Skin epidermis (tissue), 12 donors: ENCODE measurements at regions not wholly inside any gene's neighbourhood (a gene's known extent, or its start where the extent isn't known, plus 50 kb on each side); places are given as distances from the start of the nearest gene placed in this dataset.

ENCODE experiments used
- H3K27ac ChIP-seq, 21 experiments: fragments of 200-600 bp; sonication (generic) in 11 of 21; one replicate each; pipeline ENCODE4 v1.5.0; 2020; ENCODE audit warnings: mild to moderate bottlenecking in 3 of 21, inconsistent platforms in 2 of 21, moderate library complexity in 2 of 21
- H3K4me3 ChIP-seq, 7 experiments: fragments of 200-600 bp; sonication (generic) in 2 of 7; one replicate each; pipeline ENCODE4 v1.5.0; 2020; ENCODE audit warnings: inconsistent platforms in 2 of 7, mild to moderate bottlenecking in 2 of 7, moderate library complexity in 1 of 7

DNA sequence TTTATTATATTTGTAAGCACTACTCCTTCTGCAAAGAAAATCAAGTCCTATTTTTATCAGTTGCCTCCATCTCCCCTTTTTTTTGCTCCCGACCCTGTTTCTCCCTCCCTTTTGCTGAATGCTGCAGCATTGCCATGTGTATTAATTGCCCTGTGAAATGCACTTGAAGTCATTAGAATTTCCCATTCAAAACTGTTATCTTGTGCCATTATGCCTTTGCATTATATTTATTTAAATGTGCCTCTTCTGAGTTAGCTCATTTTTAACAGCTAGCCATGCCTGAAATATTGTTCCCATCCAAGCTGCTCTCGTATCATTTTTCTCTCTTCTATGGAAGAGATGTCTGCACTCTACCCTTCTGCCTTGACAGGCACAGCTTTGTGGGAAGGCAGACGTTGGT lies 404.0 kb upstream of the PLXNA2 start:
- H3K4me3 ChIP-seq: no peak overlapping the region

GRCh38 chr1:208652296-208653160 lies 408.3 kb upstream of the PLXNA2 start:
- Histone ChIP-seq H3K27ac (no peak overlapping the region), H3K4me3 (no peak overlapping the region)

More for the DNA sequence above, 404.0 kb upstream of the PLXNA2 start:
- no peak overlapping the region for H3K27ac ChIP-seq

DNA sequence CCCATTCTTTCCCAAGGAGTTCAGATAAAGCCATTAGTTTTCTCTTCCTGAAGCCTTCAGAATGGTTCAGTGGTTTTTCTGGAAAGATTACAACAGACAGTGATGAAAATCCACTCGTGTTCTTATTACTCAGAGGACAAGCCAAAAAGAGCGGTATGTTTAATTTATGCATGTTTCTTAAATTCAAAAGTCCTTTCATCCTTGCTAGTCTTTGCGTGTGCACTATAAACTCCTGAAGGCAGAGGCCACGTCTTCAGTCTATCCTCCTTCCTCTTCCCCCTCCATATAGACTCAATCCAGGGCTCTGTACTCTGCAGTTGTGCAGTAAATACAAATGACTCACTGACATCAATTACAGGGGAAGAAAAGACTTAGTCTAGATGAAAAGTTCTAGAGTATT lies 409.2 kb upstream of the PLXNA2 start:
- H3K4me3 ChIP-seq: no peak overlapping the region
- no peak overlapping the region for H3K27ac ChIP-seq

GRCh38 chr1:208654241-208654640 lies 410.1 kb upstream of the PLXNA2 start:
- no peak overlapping the region for H3K27ac ChIP-seq

GRCh38 chr1:208665936-208666335 lies 421.8 kb upstream of the PLXNA2 start:
- no peak overlapping the region for H3K27ac ChIP-seq

More at GRCh38 chr1:208654241-208654640, 410.1 kb upstream of the PLXNA2 start:
- no peak overlapping the region for H3K4me3 ChIP-seq

GRCh38 chr1:208668991-208669390 lies 424.8 kb upstream of the PLXNA2 start:
- Histone ChIP-seq H3K4me3 (no peak overlapping the region), H3K27ac (no peak overlapping the region)

More at GRCh38 chr1:208665936-208666335, 421.8 kb upstream of the PLXNA2 start:
- H3K4me3 ChIP-seq: no peak overlapping the region

DNA sequence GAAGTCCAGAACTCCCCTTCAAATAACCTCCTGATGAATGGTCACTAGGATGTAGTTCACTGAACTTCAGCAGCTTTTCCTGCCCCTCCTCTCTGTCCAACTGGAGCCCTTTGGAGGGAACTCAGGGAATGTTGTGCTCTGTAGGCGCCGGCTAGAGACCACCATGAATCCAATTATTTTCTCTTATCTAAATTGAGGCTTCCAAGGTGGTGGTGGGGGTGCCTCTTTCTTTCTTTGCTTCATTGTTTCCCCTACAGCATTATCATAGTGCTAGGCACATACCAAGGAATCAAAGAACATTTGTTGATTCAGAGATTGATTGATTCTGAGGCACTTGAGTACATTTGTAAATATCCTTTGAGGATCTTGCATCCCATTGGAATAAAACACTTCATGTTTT lies 426.6 kb upstream of the PLXNA2 start:
- H3K27ac ChIP-seq: no peak overlapping the region
- no peak overlapping the region for H3K4me3 ChIP-seq

DNA sequence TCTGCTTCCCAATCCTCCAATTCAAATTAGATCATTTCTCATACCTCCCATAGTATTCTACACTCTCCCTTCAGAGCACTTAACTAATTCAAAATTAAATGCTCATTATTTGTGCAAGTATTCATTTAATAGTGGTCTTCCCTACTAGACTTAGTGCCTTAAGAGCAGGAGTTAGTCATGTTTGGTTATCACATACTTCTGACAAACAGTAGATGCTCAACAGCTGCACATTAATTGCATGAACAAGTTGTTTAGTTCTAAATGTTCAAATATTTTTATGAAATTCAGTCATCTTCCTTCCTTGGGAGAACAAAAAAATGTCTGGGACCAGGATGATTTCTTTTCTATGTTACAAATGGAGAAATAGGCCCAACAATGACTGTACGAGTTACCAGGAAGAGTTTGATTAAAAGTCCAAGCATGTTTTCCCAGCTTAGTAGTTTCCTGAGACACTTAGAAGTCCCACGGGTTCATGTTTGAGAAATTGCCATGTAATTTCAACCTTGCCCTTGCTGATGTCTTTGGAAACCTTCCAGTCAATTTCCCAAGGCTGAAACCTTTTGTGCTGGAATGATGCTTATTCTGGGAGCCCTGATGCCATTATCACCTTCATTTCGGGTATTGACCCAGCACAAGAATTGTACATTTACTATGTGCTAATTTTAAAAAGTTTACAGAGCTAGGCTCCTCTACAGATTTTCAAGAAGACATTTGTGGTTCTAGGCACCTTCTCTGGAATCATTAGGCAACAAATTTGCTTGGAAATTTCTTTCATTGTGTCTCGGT lies 437.9 kb upstream of the PLXNA2 start:
- H3K27ac ChIP-seq: peak overlapping the region in 2 of 21 experiments; percentile 25 to 31
- no peak overlapping the region for H3K4me3 ChIP-seq

GRCh38 chr1:208682664-208683013 lies 438.5 kb upstream of the PLXNA2 start:
- H3K27ac ChIP-seq: peak overlapping the region in 1 of 21 experiments; percentile 12
- H3K4me3 ChIP-seq: no peak overlapping the region

DNA sequence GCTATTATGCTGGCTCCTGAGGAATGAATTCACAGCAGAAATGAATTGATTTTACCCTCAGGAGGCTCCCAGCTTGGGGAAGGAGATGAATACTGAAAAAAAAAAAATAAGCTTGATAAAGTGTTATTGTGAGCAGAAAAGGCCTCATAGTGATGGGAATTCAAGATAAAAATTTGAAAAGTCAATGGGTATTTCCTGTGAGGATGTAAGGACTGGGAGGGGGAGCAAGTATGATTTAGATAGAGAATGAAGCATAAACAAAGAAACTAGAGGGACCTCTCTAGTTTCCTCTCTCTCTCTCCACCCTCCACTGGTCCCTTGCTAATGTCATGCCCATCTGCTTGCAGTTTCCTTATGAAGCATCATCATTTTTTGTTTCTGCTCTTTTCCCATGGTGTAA lies 439.0 kb upstream of the PLXNA2 start:
- Histone ChIP-seq H3K27ac (peak overlapping the region in 1 of 21 experiments; percentile 12), H3K4me3 (no peak overlapping the region)

DNA sequence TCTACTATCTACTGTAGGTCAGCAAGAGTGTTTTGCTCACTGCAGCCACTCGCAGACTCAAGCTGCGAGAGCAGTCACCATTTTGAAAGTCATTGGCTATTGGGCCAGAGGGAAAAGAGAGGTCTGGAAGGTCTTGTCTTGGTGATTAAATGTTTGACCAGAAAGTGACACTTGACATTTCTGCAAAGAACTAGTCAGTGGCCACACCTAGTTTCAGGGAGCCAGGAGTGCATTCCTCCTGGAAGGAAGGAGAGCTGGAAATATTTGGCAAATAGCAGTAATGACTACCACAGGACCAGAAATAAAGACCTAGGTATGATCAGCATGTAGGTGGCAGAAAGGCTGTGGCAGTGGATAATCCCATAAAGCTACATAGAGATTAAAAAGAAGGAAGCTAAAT lies 440.0 kb upstream of the PLXNA2 start:
- no peak overlapping the region for H3K4me3 ChIP-seq

DNA sequence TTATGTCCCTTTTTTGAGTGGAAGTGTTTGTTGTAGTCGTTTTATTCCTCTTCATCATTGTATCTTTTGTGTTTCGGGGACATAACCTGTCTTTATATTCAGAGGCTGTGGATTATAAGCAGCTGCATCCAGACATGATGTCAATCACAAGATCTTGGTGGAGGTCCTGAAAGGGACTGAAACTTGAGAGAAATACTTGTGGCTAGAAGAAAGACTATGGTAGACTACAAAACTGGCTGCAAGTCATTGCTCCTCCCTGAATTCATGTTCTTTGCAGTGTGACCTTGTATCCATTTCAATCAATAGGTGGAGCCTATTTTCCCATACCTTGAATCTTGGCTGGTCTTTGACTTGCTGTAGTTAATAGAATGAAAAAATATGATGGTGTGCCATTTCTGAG lies 442.4 kb upstream of the PLXNA2 start:
- Histone ChIP-seq H3K4me3 (no peak overlapping the region), H3K27ac (no peak overlapping the region)

More for the DNA sequence above, 440.0 kb upstream of the PLXNA2 start:
- H3K27ac ChIP-seq: no peak overlapping the region

- Histone ChIP-seq H3K4me3 (no peak overlapping the region), H3K27ac (no peak overlapping the region)
These were observed 444.6 kb upstream of the PLXNA2 start for GRCh38 chr1:208688656-208689315.

DNA sequence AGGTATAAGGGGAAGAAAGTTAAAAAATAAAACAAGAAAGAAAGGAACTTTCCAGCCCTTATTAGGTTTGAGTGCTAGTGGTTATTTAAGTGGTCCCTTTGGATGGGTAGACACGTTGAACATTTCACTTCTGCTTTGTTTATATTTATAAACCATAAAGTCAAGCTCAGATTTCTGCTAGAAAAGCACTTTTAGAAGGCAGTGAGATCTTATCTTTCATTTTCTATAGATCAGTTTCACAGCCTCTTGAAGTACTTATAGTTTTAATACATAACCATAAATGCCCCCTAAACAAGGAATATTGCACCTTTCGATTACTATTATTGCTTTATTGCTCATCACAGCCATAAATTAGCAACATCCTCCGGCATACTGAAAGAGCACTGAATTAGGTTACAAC lies 446.8 kb upstream of the PLXNA2 start:
- H3K27ac ChIP-seq: no peak overlapping the region

DNA sequence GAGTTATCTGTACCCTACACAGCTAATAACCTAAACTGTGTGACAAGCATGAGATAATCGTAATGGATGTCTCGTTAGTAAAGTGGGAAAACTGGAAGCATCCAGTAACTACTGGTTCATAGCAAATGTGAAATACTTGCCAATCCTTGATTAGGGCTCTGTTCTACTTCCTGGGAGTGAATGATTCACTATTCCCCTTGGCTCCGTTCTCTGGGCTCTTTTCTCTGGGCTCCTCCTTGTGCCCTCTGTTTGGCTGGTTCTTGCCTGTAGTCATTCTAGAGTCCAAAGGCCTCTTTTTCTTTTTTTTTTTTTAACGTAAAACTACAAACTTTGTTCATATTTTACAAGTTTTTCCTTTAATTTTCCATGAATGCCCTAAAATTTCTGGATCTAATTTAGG lies 465.8 kb upstream of the PLXNA2 start:
- H3K27ac ChIP-seq: no peak overlapping the region
- no peak overlapping the region for H3K4me3 ChIP-seq

More for the DNA sequence above, 446.8 kb upstream of the PLXNA2 start:
- H3K4me3 ChIP-seq: no peak overlapping the region

DNA sequence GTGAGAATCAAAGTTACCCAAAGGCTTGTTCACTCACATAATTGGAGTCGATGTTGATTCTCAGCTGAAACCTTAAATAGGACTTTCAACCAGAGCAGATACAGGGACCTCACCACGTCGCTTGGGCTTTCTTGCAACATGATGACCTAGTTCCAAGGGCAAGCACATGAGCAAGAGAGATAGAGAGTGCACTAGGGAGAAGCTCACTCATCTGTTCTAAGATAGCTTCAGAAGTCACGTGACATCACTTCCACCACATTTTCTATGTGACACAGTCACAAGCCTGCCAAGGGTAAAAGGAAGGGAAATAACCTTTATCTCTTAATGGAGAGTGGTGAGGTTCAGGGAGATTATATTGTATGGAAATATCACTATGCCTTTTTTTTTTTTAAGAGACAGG lies 470.1 kb upstream of the PLXNA2 start:
- Histone ChIP-seq H3K27ac (no peak overlapping the region), H3K4me3 (no peak overlapping the region)

DNA sequence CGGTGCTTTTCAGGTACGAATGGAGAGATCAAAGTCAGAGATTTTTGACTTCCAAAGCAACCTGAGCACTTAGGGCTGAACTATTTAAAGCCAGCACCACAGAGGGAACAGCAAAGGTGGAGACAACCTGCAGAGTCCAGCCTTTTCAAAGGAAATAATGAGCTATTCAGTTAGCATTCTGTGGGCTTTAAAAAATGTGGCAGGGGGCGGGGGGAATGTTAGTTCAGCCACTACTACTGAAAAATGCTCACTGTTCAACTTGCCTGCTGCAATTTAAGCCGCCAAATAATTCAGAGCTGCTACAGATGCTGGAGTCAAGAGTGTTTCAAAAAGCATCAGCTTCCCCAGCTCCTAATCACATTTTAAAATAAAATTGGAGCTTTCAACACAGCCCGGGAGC lies 473.3 kb upstream of the PLXNA2 start:
- Histone ChIP-seq H3K4me3 (no peak overlapping the region), H3K27ac (no peak overlapping the region)

DNA sequence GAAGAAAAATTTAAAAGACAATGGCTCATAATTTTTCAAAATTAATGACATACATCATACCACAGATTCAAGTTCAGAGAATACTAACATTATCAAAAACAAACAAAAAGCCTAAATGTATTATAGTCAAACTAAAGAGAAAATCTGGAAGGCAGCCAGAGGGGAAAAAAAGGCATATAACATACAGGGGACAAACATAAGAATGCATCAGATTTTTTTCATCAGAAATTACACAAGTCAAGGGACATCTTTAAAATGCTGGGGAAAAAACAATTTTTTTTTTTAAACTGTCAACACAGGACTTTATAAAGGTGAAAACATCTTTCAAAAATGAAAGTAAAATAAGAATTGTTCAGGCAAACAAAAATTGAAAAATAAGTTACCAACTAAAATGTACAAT lies 478.4 kb upstream of the PLXNA2 start:
- Histone ChIP-seq H3K4me3 (no peak overlapping the region), H3K27ac (no peak overlapping the region)

DNA sequence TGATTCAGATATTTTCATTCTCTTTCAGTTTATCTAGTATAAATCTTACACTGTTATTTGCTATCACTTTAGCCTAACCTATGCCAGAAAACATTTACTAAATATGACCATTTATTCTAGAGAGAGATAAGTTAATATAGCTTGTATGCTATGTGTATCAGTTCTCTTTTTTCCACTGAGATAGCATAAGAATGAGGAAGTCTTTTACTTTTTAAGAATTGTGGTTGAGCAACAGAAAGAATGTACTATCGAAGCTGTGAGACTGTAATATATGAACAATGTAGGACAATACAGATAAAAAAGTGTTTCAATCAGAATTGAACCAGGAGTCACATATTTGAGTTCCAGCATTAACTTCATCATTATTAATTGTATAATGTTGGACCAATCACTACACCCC lies 479.9 kb upstream of the PLXNA2 start:
- H3K27ac ChIP-seq: no peak overlapping the region
- H3K4me3 ChIP-seq: no peak overlapping the region

DNA sequence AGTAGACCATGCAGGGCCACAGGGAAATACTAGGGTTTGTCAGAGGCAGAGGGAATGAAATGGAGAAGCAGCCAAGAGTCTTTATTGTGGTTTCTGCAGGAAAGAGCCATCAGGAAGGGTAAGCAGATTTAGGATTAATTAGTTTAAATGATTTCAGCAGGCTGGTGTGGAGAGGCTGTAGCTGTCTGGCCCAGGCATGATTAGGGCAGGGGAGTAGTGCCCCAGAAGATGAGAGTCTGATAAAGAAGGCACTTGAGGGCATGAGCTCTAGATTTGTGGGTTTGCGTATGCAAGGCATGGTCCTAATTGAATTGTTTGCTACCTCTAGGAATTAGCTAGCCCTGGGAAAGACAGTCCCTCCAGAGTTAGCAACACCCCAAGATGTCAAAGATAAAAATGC lies 484.6 kb upstream of the PLXNA2 start:
- no peak overlapping the region for H3K27ac ChIP-seq
- no peak overlapping the region for H3K4me3 ChIP-seq
